ENCODE measurements at regions not wholly inside any gene's neighbourhood (a gene's known extent, or its start where the extent isn't known, plus 50 kb on each side); places are given as distances from the start of the nearest gene placed in this dataset.
"Not testable (repeated sequence)": the region's sequence is repeated elsewhere in the genome, so short reads cannot be mapped to it uniquely, and the experiment has no call there.

- Histone ChIP-seq H3K4me3 (ENCODE audit: low read length) (no peak overlapping the region), H3K9me3 (replicated peaks; ENCODE audit: low read length) (no peaks in the 10 kb centered on the region), H3K36me3 (ENCODE audit: insufficient read depth, low read length) (no peaks in the 10 kb centered on the region), H3K9ac (ENCODE audit: low read depth, low read length) (no peak overlapping the region), H3K4me1 (ENCODE audit: control insufficient read depth, insufficient read depth, low read length) (peaks cover 6% of the 10 kb centered on the region), H3K27me3 (ENCODE audit: control insufficient read depth, insufficient read depth, low read length) (no peaks in the 10 kb centered on the region), H3K4me2 (ENCODE audit: low read length) (peak overlapping the region; percentile 41)
Measured at GRCh38 chr2:199100326-199101110, 357.2 kb downstream of the SATB2 start.

- Histone ChIP-seq H3K27me3 (ENCODE audit: control insufficient read depth, insufficient read depth, low read length) (no peaks in the 10 kb centered on the region), H3K9ac (ENCODE audit: low read depth, low read length) (no peak overlapping the region), H3K4me3 (ENCODE audit: low read length) (no peak overlapping the region), H3K9me3 (replicated peaks; ENCODE audit: low read length) (no peaks in the 10 kb centered on the region), H3K4me1 (ENCODE audit: control insufficient read depth, insufficient read depth, low read length) (no peaks in the 10 kb centered on the region), H3K4me2 (ENCODE audit: low read length) (no peak overlapping the region), H3K36me3 (ENCODE audit: insufficient read depth, low read length) (no peaks in the 10 kb centered on the region)
Measured at GRCh38 chr2:199092419-199092818, 365.3 kb downstream of the SATB2 start.

GRCh38 chr2:199085261-199085660 lies 372.5 kb downstream of the SATB2 start:
- Histone ChIP-seq H3K4me2 (ENCODE audit: low read length) (no peak overlapping the region), H3K4me1 (ENCODE audit: control insufficient read depth, insufficient read depth, low read length) (no peaks in the 10 kb centered on the region), H3K27me3 (ENCODE audit: control insufficient read depth, insufficient read depth, low read length) (no peaks in the 10 kb centered on the region), H3K36me3 (ENCODE audit: insufficient read depth, low read length) (no peaks in the 10 kb centered on the region), H3K4me3 (ENCODE audit: low read length) (no peak overlapping the region), H3K9me3 (replicated peaks; ENCODE audit: low read length) (no peaks in the 10 kb centered on the region), H3K9ac (ENCODE audit: low read depth, low read length) (no peak overlapping the region)

- no peaks in the 10 kb centered on the region for H3K4me1 ChIP-seq (ENCODE audit: control insufficient read depth, insufficient read depth, low read length)
- no peaks in the 10 kb centered on the region for H3K27me3 ChIP-seq (ENCODE audit: control insufficient read depth, insufficient read depth, low read length)
- no peaks in the 10 kb centered on the region for H3K9me3 ChIP-seq (replicated peaks; ENCODE audit: low read length)
- H3K9ac ChIP-seq (ENCODE audit: low read depth, low read length) = no peak overlapping the region
- no peak overlapping the region for H3K4me2 ChIP-seq (ENCODE audit: low read length)
- H3K4me3 ChIP-seq (ENCODE audit: low read length) = no peak overlapping the region
- no peaks in the 10 kb centered on the region for H3K36me3 ChIP-seq (ENCODE audit: insufficient read depth, low read length)
Measured at GRCh38 chr2:199070322-199070949, 387.3 kb downstream of the SATB2 start.

- no peaks in the 10 kb centered on the region for H3K4me1 ChIP-seq (ENCODE audit: control insufficient read depth, insufficient read depth, low read length)
- no peaks in the 10 kb centered on the region for H3K9me3 ChIP-seq (replicated peaks; ENCODE audit: low read length)
- H3K36me3 ChIP-seq (ENCODE audit: insufficient read depth, low read length) = no peaks in the 10 kb centered on the region
- no peak overlapping the region for H3K9ac ChIP-seq (ENCODE audit: low read depth, low read length)
- H3K4me3 ChIP-seq (ENCODE audit: low read length) = no peak overlapping the region
- no peaks in the 10 kb centered on the region for H3K27me3 ChIP-seq (ENCODE audit: control insufficient read depth, insufficient read depth, low read length)
- no peak overlapping the region for H3K4me2 ChIP-seq (ENCODE audit: low read length)
Measured at GRCh38 chr2:199064201-199064600, 393.5 kb downstream of the SATB2 start.

- no peaks in the 10 kb centered on the region for H3K36me3 ChIP-seq (ENCODE audit: insufficient read depth, low read length)
- H3K4me1 ChIP-seq (ENCODE audit: control insufficient read depth, insufficient read depth, low read length) = no peaks in the 10 kb centered on the region
- no peak overlapping the region for H3K4me3 ChIP-seq (ENCODE audit: low read length)
- no peak overlapping the region for H3K4me2 ChIP-seq (ENCODE audit: low read length)
- no peak overlapping the region for H3K9ac ChIP-seq (ENCODE audit: low read depth, low read length)
- H3K9me3 ChIP-seq (replicated peaks; ENCODE audit: low read length) = no peaks in the 10 kb centered on the region
- no peaks in the 10 kb centered on the region for H3K27me3 ChIP-seq (ENCODE audit: control insufficient read depth, insufficient read depth, low read length)
Measured at GRCh38 chr2:199057936-199058335, 399.8 kb downstream of the SATB2 start.

- Histone ChIP-seq H3K9me3 (replicated peaks; ENCODE audit: low read length) (no peaks in the 10 kb centered on the region), H3K4me1 (ENCODE audit: control insufficient read depth, insufficient read depth, low read length) (no peaks in the 10 kb centered on the region), H3K36me3 (ENCODE audit: insufficient read depth, low read length) (no peaks in the 10 kb centered on the region), H3K27me3 (ENCODE audit: control insufficient read depth, insufficient read depth, low read length) (no peaks in the 10 kb centered on the region), H3K4me2 (ENCODE audit: low read length) (no peak overlapping the region), H3K9ac (ENCODE audit: low read depth, low read length) (no peak overlapping the region), H3K4me3 (ENCODE audit: low read length) (no peak overlapping the region)
Measured at GRCh38 chr2:199055336-199055735, 402.4 kb downstream of the SATB2 start.

GRCh38 chr2:199042660-199043379 lies 414.9 kb downstream of the SATB2 start:
- H3K9ac ChIP-seq (ENCODE audit: low read depth, low read length) = no peak overlapping the region
- H3K4me3 ChIP-seq (ENCODE audit: low read length) = no peak overlapping the region
- H3K36me3 ChIP-seq (ENCODE audit: insufficient read depth, low read length) = no peaks in the 10 kb centered on the region
- no peak overlapping the region for H3K4me2 ChIP-seq (ENCODE audit: low read length)
- H3K9me3 ChIP-seq (replicated peaks; ENCODE audit: low read length) = no peaks in the 10 kb centered on the region
- no peaks in the 10 kb centered on the region for H3K27me3 ChIP-seq (ENCODE audit: control insufficient read depth, insufficient read depth, low read length)
- H3K4me1 ChIP-seq (ENCODE audit: control insufficient read depth, insufficient read depth, low read length) = no peaks in the 10 kb centered on the region

- no peak overlapping the region for H3K4me3 ChIP-seq (ENCODE audit: low read length)
- no peaks in the 10 kb centered on the region for H3K4me1 ChIP-seq (ENCODE audit: control insufficient read depth, insufficient read depth, low read length)
- H3K36me3 ChIP-seq (ENCODE audit: insufficient read depth, low read length) = no peaks in the 10 kb centered on the region
- H3K9me3 ChIP-seq (replicated peaks; ENCODE audit: low read length) = no peaks in the 10 kb centered on the region
- no peak overlapping the region for H3K9ac ChIP-seq (ENCODE audit: low read depth, low read length)
- no peak overlapping the region for H3K4me2 ChIP-seq (ENCODE audit: low read length)
- H3K27me3 ChIP-seq (ENCODE audit: control insufficient read depth, insufficient read depth, low read length) = no peaks in the 10 kb centered on the region
Measured at GRCh38 chr2:199040522-199040921, 417.2 kb downstream of the SATB2 start.

- not testable (repeated sequence) for H3K9me3 ChIP-seq (replicated peaks; ENCODE audit: low read length); H3K4me3 ChIP-seq (ENCODE audit: low read length)
Measured at GRCh38 chr2:199033761-199034160, 424.0 kb downstream of the SATB2 start.

GRCh38 chr2:199025146-199025545 lies 432.6 kb downstream of the SATB2 start:
- Histone ChIP-seq H3K9me3 (replicated peaks; ENCODE audit: low read length) (no peaks in the 10 kb centered on the region), H3K4me2 (ENCODE audit: low read length) (no peak overlapping the region), H3K4me1 (ENCODE audit: control insufficient read depth, insufficient read depth, low read length) (no peaks in the 10 kb centered on the region), H3K4me3 (ENCODE audit: low read length) (no peak overlapping the region), H3K36me3 (ENCODE audit: insufficient read depth, low read length) (no peaks in the 10 kb centered on the region), H3K9ac (ENCODE audit: low read depth, low read length) (no peak overlapping the region), H3K27me3 (ENCODE audit: control insufficient read depth, insufficient read depth, low read length) (no peaks in the 10 kb centered on the region)

More at GRCh38 chr2:199033761-199034160, 424.0 kb downstream of the SATB2 start:
- not testable (repeated sequence) for H3K4me2 ChIP-seq (ENCODE audit: low read length); H3K4me1 ChIP-seq (ENCODE audit: control insufficient read depth, insufficient read depth, low read length); H3K27me3 ChIP-seq (ENCODE audit: control insufficient read depth, insufficient read depth, low read length); H3K9ac ChIP-seq (ENCODE audit: low read depth, low read length); H3K36me3 ChIP-seq (ENCODE audit: insufficient read depth, low read length)

All from skeletal muscle satellite cell (primary cell).